Hepatocyte (in vitro differentiated cells): ENCODE measurements at regions not wholly inside any gene's neighbourhood (a gene's known extent, or its start where the extent isn't known, plus 50 kb on each side); places are given as distances from the start of the nearest gene placed in this dataset.

Experiments
- DNase-seq: peaks from one replicate; pipeline ENCODE4 v3.0.0-alpha.2; 2016; ENCODE audit warnings: low spot score
- H2AFZ ChIP-seq: fragments of 200-600 bp; sonication (generic); 2 replicates; pipeline ENCODE4 v1.6.0; 2016; ENCODE audit warnings: antibody characterized with exemption, mild to moderate bottlenecking
- H3K27ac ChIP-seq: fragments of 200-600 bp; sonication (generic); 2 replicates; pipeline ENCODE4 v1.5.1; 2016; ENCODE audit warnings: mild to moderate bottlenecking
- H3K27me3 ChIP-seq: fragments of 200-600 bp; sonication (generic); 2 replicates; pipeline ENCODE4 v1.6.1; 2016
- H3K36me3 ChIP-seq: fragments of 200-600 bp; sonication (generic); replicated peaks from 2 replicates; pipeline ENCODE4 v1.5.1; 2016; ENCODE audit warnings: low read depth; ENCODE audit not compliant: insufficient read depth
- H3K4me1 ChIP-seq: fragments of 200-600 bp; sonication (generic); 2 replicates; pipeline ENCODE4 v1.5.1; 2016; ENCODE audit warnings: mild to moderate bottlenecking, moderate library complexity; ENCODE audit not compliant: insufficient read depth
- H3K4me2 ChIP-seq: fragments of 200-600 bp; sonication (generic); 2 replicates; pipeline ENCODE4 v1.6.0; 2016
- H3K4me3 ChIP-seq: fragments of 200-600 bp; sonication (generic); 2 replicates; pipeline ENCODE4 v1.5.1; 2016; ENCODE audit warnings: mild to moderate bottlenecking
- H3K79me2 ChIP-seq: fragments of 200-600 bp; sonication (generic); 2 replicates; pipeline ENCODE4 v1.6.0; 2017; ENCODE audit warnings: mild to moderate bottlenecking
- H3K9me2 ChIP-seq: fragments of 200-600 bp; sonication (generic); replicated peaks from 2 replicates; pipeline ENCODE4 v1.6.0; 2017; ENCODE audit warnings: mild to moderate bottlenecking; ENCODE audit not compliant: insufficient read depth
- H3K9me3 ChIP-seq: fragments of 200-600 bp; sonication (generic); 2 replicates; pipeline ENCODE4 v1.5.1; 2016; ENCODE audit warnings: low read depth, mild to moderate bottlenecking
- H4K20me1 ChIP-seq: fragments of 200-600 bp; sonication (generic); 2 replicates; pipeline ENCODE4 v1.6.0; 2016; ENCODE audit warnings: mild to moderate bottlenecking; ENCODE audit not compliant: insufficient read depth, poor library complexity, severe bottlenecking
- EZH2 ChIP-seq: fragments of 200-600 bp; sonication (generic); IDR thresholded peaks from 2 replicates; pipeline ENCODE4 v1.6.1; 2016; ENCODE audit warnings: antibody characterized with exemption, mild to moderate bottlenecking, borderline replicate concordance
- EZH2phosphoT487 ChIP-seq: fragments of 200-600 bp; sonication (generic); IDR thresholded peaks from one replicate; pipeline ENCODE4 v1.6.1; 2018; ENCODE audit warnings: antibody characterized with exemption, mild to moderate bottlenecking, low read depth, moderate library complexity; ENCODE audit not compliant: unreplicated experiment, severe bottlenecking
- WGBS: methylation state at CpG from one replicate; pipeline ENCODE4 v1.1.6; 2016; ENCODE audit warnings: low lambda C conversion rate; ENCODE audit errors: missing lambda C conversion rate; 5-methylcytosine and 5-hydroxymethylcytosine counted together
- TF ChIP-seq, protein P1 (sequence below): fragments of 200-600 bp; sonication (generic); IDR thresholded peaks from 2 replicates; pipeline ENCODE4 v1.5.1; 2016; ENCODE audit warnings: antibody characterized with exemption, mild to moderate bottlenecking; ENCODE audit not compliant: poor library complexity

DNA sequence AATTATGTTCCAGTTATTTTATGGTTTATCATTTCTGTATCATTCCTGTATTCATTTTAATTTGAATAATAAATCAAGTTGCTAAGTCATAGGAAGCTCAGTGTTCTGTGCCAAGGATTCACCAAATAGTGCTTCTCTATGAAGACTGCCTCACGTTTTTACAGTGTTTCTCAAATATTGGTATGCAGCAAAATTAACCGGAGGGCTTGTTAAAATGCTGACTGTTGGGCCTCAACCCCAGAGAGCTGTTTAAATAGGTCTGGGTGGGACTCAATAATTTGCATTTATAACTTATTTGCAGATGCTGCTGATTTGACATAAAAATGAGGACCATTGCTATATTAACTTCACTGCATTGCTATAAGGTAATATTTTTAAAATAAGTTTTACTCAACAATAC, 166.7 kb downstream of the TINAG start:
- Histone ChIP-seq H3K79me2 (no peaks in the 10 kb centered on the region), H3K4me1 (no peaks in the 10 kb centered on the region), H3K9me3 (no peaks in the 10 kb centered on the region), H3K27me3 (no peaks in the 10 kb centered on the region), H3K9me2 (no peaks in the 10 kb centered on the region), H2AFZ (no peak overlapping the region), H4K20me1 (no peaks in the 10 kb centered on the region), H3K4me2 (no peak overlapping the region), H3K4me3 (no peak overlapping the region), H3K36me3 (no peaks in the 10 kb centered on the region), H3K27ac (no peak overlapping the region)
- no peak for DNase-seq
- TF ChIP-seq, protein P1, sequence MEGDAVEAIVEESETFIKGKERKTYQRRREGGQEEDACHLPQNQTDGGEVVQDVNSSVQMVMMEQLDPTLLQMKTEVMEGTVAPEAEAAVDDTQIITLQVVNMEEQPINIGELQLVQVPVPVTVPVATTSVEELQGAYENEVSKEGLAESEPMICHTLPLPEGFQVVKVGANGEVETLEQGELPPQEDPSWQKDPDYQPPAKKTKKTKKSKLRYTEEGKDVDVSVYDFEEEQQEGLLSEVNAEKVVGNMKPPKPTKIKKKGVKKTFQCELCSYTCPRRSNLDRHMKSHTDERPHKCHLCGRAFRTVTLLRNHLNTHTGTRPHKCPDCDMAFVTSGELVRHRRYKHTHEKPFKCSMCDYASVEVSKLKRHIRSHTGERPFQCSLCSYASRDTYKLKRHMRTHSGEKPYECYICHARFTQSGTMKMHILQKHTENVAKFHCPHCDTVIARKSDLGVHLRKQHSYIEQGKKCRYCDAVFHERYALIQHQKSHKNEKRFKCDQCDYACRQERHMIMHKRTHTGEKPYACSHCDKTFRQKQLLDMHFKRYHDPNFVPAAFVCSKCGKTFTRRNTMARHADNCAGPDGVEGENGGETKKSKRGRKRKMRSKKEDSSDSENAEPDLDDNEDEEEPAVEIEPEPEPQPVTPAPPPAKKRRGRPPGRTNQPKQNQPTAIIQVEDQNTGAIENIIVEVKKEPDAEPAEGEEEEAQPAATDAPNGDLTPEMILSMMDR, result no peak
- TF ChIP-seq EZH2 (no peak), EZH2phosphoT487 (no peak)
- 65% methylated on average over 2 of the region's 2 CpGs for WGBS

DNA sequence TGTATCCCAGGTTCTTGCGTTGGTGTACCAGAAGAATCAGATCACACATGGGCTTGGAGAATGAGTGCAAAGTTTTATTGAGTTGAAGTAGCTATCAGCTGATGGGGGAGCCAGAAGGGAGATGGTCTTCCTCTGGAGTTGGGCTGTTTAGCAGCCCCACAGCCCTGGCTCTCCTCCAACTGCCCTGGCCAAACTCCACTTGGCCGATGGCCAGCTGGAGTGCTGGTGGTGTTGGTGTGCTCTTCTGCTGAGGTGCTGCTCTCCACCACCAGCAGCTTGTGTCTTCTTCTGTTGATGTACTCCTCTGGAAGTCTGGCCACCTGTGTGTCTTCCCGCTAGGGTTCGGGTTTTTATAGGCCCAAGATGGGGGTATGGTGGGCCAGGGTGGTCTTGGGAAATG, 172.8 kb downstream of the TINAG start:
- 98% methylated on average over 4 of the region's 4 CpGs for WGBS
- TF ChIP-seq, protein P1, result no peak
- no peak for TF ChIP-seq EZH2phosphoT487
- no peak for TF ChIP-seq EZH2
- H3K27me3 ChIP-seq, result no peaks in the 10 kb centered on the region

DNA sequence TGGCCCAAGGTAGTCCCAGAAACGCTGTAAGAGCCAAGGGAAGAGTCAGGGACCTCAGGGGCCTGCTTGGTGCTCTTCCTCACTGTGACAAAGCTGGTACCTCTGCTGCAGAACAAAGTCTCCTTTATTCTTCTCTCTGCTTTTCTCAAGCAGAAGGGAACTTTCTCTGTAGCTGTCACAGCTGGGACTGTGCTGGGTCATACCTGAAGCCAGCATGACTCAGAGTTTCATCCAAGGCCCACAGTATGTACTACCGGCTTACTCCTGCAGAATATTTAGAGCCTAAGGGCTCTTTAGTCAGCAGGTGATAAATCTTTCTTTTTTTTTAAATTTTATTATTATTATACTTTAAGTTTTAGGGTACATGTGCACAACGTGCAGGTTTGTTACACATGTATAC, 183.2 kb downstream of the TINAG start:
- Histone ChIP-seq H3K9me3 (peaks cover 6% of the 10 kb centered on the region), H4K20me1 (no peaks in the 10 kb centered on the region), H3K9me2 (no peaks in the 10 kb centered on the region), H3K4me3 (no peak overlapping the region), H2AFZ (no peak overlapping the region), H3K27ac (no peak overlapping the region), H3K79me2 (no peaks in the 10 kb centered on the region), H3K4me1 (no peaks in the 10 kb centered on the region), H3K36me3 (no peaks in the 10 kb centered on the region), H3K27me3 (no peaks in the 10 kb centered on the region), H3K4me2 (no peak overlapping the region)
- TF ChIP-seq EZH2phosphoT487 (no peak), EZH2 (no peak)
- TF ChIP-seq, protein P1, result no peak
- 71% methylated on average over 3 of the region's 3 CpGs for WGBS
- DNase-seq, result peak; percentile 11

More for the DNA sequence above, 172.8 kb downstream of the TINAG start:
- no peak overlapping the region for H2AFZ ChIP-seq
- DNase-seq, result peak; percentile 21
- no peak overlapping the region for H3K27ac ChIP-seq
- H4K20me1 ChIP-seq, result no peaks in the 10 kb centered on the region
- no peaks in the 10 kb centered on the region for H3K9me3 ChIP-seq
- no peaks in the 10 kb centered on the region for H3K79me2 ChIP-seq
- H3K36me3 ChIP-seq, result no peaks in the 10 kb centered on the region
- H3K4me2 ChIP-seq, result no peak overlapping the region
- H3K4me3 ChIP-seq, result no peak overlapping the region
- no peaks in the 10 kb centered on the region for H3K4me1 ChIP-seq
- H3K9me2 ChIP-seq, result no peaks in the 10 kb centered on the region

DNA sequence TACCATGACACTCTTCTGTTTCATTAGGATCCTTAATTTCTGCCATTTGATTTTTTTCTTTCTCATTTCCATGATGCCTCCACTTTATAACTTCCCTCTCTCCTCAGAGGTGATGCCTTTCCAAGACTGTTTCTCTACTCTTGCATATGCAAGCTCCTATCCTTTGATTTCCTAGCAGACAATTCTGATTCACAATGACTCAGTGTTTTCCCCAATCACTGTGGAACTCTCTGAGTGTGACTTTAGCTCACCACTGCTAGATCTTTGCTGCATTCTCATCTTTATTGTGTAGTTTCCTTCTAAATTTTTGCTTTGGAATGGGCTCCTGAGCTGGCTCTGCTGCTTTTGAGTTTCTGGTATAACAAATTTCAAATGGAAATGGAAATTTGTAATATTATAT, 184.9 kb downstream of the TINAG start:
- peaks cover 8% of the 10 kb centered on the region for H3K9me3 ChIP-seq
- no peak for TF ChIP-seq EZH2
- TF ChIP-seq EZH2phosphoT487, result no peak
- TF ChIP-seq, protein P1, result no peak
- H3K4me3 ChIP-seq, result no peak overlapping the region
- no peak overlapping the region for H3K4me2 ChIP-seq
- no peak overlapping the region for H2AFZ ChIP-seq
- H3K36me3 ChIP-seq, result no peaks in the 10 kb centered on the region
- H3K4me1 ChIP-seq, result no peaks in the 10 kb centered on the region
- no peaks in the 10 kb centered on the region for H4K20me1 ChIP-seq
- no peak overlapping the region for H3K27ac ChIP-seq
- H3K9me2 ChIP-seq, result no peaks in the 10 kb centered on the region
- H3K79me2 ChIP-seq, result no peaks in the 10 kb centered on the region
- no peaks in the 10 kb centered on the region for H3K27me3 ChIP-seq
- DNase-seq, result no peak
